HEK293 (cell line): ENCODE measurements at regions not wholly inside any gene's neighbourhood (a gene's known extent, or its start where the extent isn't known, plus 50 kb on each side); places are given as distances from the start of the nearest gene placed in this dataset.

Experiments
- CTCF ChIP-seq: fragments of 450-650 bp; formaldehyde crosslinking; IDR thresholded peaks from 2 replicates; pipeline ENCODE4 v1.5.1; 2016; ENCODE audit warnings: missing biosample characterization, missing genetic modification characterization
- YY1 ChIP-seq: fragments of 450-650 bp; formaldehyde crosslinking; IDR thresholded peaks from 2 replicates; pipeline ENCODE4 v1.5.1; 2018; ENCODE audit warnings: missing biosample characterization, missing genetic modification characterization

GRCh38 chr20:48416002-48416401 is 411.8 kb downstream of the PREX1 start:
- no peak for TF ChIP-seq YY1 (tag by site-specific recombination)
- TF ChIP-seq CTCF (tag by site-specific recombination) = no peak
